Adrenal gland (tissue), 9 donors: ENCODE measurements at regions not wholly inside any gene's neighbourhood (a gene's known extent, or its start where the extent isn't known, plus 50 kb on each side); places are given as distances from the start of the nearest gene placed in this dataset.

ENCODE experiments used
- DNase-seq, 7 donors: peaks; one replicate each; pipeline ENCODE4 v3.0.0-alpha.2; 2019 to 2020
- H3K27ac ChIP-seq, 5 donors: fragments of 200-600 bp; sonication (generic) in 4 of 5; 1 replicate in 3 of 5; 2 replicates in 2 of 5; pipeline versions ENCODE4 v1.5.1 to v1.8.0; 2016 to 2020; ENCODE audit warnings: mild to moderate bottlenecking in 1 of 5
- H3K27me3 ChIP-seq: fragments of 200-600 bp; 2 replicates; pipeline ENCODE4 v1.8.0; 2021
- H3K36me3 ChIP-seq, 2 donors: fragments of 200-600 bp; replicated peaks in 1 of 2; 1 replicate in 1 of 2; 2 replicates in 1 of 2; pipeline versions ENCODE4 v1.5.1 to v1.8.0; 2018 to 2022
- H3K4me1 ChIP-seq, 2 donors: fragments of 200-600 bp; replicated peaks in 1 of 2; 1 replicate in 1 of 2; 2 replicates in 1 of 2; pipeline versions ENCODE4 v1.5.1 to v1.8.0; 2018 to 2021
- H3K4me3 ChIP-seq, 4 donors: fragments of 200-600 bp; sonication (generic) in 3 of 4; one replicate each; pipeline ENCODE4 v1.5.1; 2016 to 2018
- H3K9me3 ChIP-seq, 3 donors: fragments of 200-600 bp; sonication (generic) in 1 of 3; replicated peaks in 1 of 3; 1 replicate in 2 of 3; 2 replicates in 1 of 3; pipeline versions ENCODE4 v1.5.1 to v1.8.0; 2016 to 2021
- CTCF ChIP-seq, 6 experiments: fragments of 450-650 bp in 4 of 6; fragments of 200-600 bp in 2 of 6; sonication (generic) in 1 of 6; IDR thresholded peaks; 1 replicate in 5 of 6; 2 replicates in 1 of 6; pipeline versions ENCODE4 v1.5.1 to v1.8.0; 2016 to 2021; ENCODE audit warnings: antibody characterized with exemption in 6 of 6, mild to moderate bottlenecking in 2 of 6, moderate library complexity in 1 of 6
- POLR2A ChIP-seq, 2 donors: fragments of 450-650 bp; IDR thresholded peaks; one replicate each; pipeline ENCODE4 v1.6.1; 2017; ENCODE audit warnings: antibody characterized with exemption in 2 of 2, mild to moderate bottlenecking in 2 of 2, moderate library complexity in 1 of 2
- WGBS, 4 donors: extraction: QIAGEN DNeasy Blood & Tissue Kit in 2 of 4; methylation state at CpG; one replicate each; pipeline versions ENCODE4 v1.1.5 to v1.1.7; 2013 to 2017; 5-methylcytosine and 5-hydroxymethylcytosine counted together
- intact Hi-C, 2 donors: fragments of 100-400 bp; cut with DNase I; formaldehyde crosslinking; loops; one replicate each; pipeline versions ENCODE4 v1.14.1 to v1.15.0; 2022 to 2023
- donor health status: healthy with polysubstance abuse.
- donor health status: Bipolar disorder and iron deficiency.
- donor health status: DM: yes; HTN: yes; CAD: no.
- donor health status: DM: no; HTN: no; CAD: no.
- donor health status: DM: no; HTN: no; CAD: no.

DNA sequence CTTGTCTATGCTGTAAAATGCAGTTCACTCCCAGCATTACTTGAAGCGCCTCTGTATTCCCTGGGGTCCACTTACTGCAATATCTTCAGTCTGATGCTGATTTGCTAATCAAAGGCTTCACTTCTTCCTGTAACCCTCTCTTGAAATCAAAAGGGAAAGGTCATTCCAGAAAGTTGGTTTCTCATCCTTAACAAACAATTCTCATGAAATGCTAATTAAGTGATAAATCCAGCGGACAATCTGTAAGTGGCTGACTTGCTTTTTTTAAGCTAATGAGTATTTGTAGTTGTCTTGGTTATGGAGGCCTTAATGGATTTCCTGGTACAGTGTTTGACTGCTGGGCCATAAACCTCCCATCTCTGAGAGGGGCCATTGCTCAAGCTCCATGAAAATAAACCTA lies 499.6 kb upstream of the HS6ST1 start:
- 83 to 94% (median 90%) methylated on average over 2 of the region's 2 CpGs for WGBS, 4 donors
- no peak overlapping the region for H3K27ac ChIP-seq
- TF ChIP-seq CTCF (IDR thresholded peaks at IDR 0.05) = no peak
- no peak for TF ChIP-seq POLR2A (IDR thresholded peaks at IDR 0.05)
- DNase-seq = no peak
- H3K36me3 ChIP-seq = no peaks in the 10 kb centered on the region
- H3K27me3 ChIP-seq = no peaks in the 10 kb centered on the region
- no peaks in the 10 kb centered on the region for H3K4me1 ChIP-seq
- intact Hi-C loops = no loop called here
- no peak overlapping the region for H3K4me3 ChIP-seq
- no peaks in the 10 kb centered on the region for H3K9me3 ChIP-seq

- intact Hi-C loops = no loop called here
- no peak overlapping the region for H3K27ac ChIP-seq
- DNase-seq = no peak
- H3K4me3 ChIP-seq = no peak overlapping the region
- H3K36me3 ChIP-seq = no peaks in the 10 kb centered on the region
- no peaks in the 10 kb centered on the region for H3K4me1 ChIP-seq
- TF ChIP-seq POLR2A (IDR thresholded peaks at IDR 0.05) = no peak
- no peak for TF ChIP-seq CTCF (IDR thresholded peaks at IDR 0.05)
- H3K9me3 ChIP-seq = no peaks in the 10 kb centered on the region
- WGBS, 4 donors = 82 to 87% (median 85%) methylated on average over 11 of the region's 11 CpGs
- no peaks in the 10 kb centered on the region for H3K27me3 ChIP-seq
Observed at GRCh38 chr2:128818704-128819491, 500.2 kb upstream of the HS6ST1 start.

DNA sequence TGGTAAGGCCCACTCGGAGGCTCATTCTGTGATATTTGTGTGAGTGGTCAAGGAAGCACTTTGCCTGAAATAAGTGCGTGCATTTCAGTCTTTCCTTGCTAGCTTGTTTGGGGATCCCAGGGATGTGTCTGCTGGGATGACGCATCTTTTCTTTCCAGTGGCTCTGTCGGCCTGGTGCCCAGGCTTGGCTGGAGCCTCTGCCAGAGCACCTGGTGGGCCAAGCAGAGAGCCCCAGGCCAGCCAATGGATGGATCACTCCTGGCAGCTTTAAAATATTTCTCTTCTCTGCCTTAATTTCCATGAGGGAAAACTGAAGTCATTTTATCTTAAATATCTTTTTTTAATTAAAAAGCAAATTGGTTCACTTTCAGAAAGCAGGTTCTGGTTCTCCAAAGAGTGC lies 501.8 kb upstream of the HS6ST1 start:
- 85 to 95% (median 89%) methylated on average over 4 of the region's 4 CpGs for WGBS, 4 donors
- Histone ChIP-seq H3K27ac (no peak overlapping the region), H3K4me1 (no peaks in the 10 kb centered on the region), H3K4me3 (no peak overlapping the region), H3K36me3 (no peaks in the 10 kb centered on the region), H3K9me3 (no peaks in the 10 kb centered on the region), H3K27me3 (no peaks in the 10 kb centered on the region)
- DNase-seq = no peak
- TF ChIP-seq CTCF (IDR thresholded peaks at IDR 0.05) (no peak), POLR2A (IDR thresholded peaks at IDR 0.05) (no peak)
- intact Hi-C loops = no loop called here

DNA sequence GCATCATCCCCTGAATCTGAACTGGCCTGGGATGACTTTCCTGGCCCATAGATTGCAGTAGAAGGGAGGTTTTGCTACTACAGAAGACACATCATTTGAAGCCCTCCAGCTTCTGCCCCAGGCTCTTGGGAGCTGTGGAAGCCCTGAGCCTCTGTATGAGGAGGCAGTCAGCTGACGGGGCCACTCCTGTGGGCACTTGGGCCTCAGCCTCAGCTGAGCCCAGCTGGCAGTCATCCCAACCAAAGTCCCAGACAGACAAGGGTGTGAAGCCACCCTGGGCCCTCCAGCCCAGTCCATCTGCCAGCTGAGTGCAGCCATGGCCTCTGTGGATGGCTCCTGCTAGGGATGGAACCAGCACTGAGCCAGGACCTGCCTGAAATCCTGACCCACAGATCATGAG lies 502.3 kb upstream of the HS6ST1 start:
- Histone ChIP-seq H3K4me3 (no peak overlapping the region), H3K36me3 (no peaks in the 10 kb centered on the region), H3K27ac (no peak overlapping the region), H3K27me3 (no peaks in the 10 kb centered on the region), H3K4me1 (no peaks in the 10 kb centered on the region), H3K9me3 (no peaks in the 10 kb centered on the region)
- TF ChIP-seq POLR2A (IDR thresholded peaks at IDR 0.05) = no peak
- no peak for TF ChIP-seq CTCF (IDR thresholded peaks at IDR 0.05)
- intact Hi-C loops = no loop called here
- WGBS, 4 donors = 86 to 100% (median 95%) methylated on average over 1 of the region's 1 CpG; no CpG with 5 or more reads in 1 of the 4 donors
- DNase-seq = no peak
